Neural cell (in vitro differentiated cells): ENCODE measurements at regions not wholly inside any gene's neighbourhood (a gene's known extent, or its start where the extent isn't known, plus 50 kb on each side); places are given as distances from the start of the nearest gene placed in this dataset.

Source experiments
- H2AFZ ChIP-seq: fragments of 200-600, 300-800 bp; sonication (generic), shearing (Covaris generic); 2 replicates; pipeline ENCODE4 v1.6.0; 2014; ENCODE audit warnings: low read depth, mild to moderate bottlenecking, antibody characterized with exemption, low read length, moderate library complexity
- H3F3A ChIP-seq: fragments of 200-600 bp; shearing (Covaris generic); 2 replicates; pipeline ENCODE4 v1.6.1; 2016; ENCODE audit warnings: mild to moderate bottlenecking, moderate library complexity, mixed read lengths, antibody characterized with exemption, low read length; ENCODE audit not compliant: insufficient read depth, poor library complexity, severe bottlenecking
- H3K27ac ChIP-seq: fragments of 200-600, 300-800 bp; sonication (generic), shearing (Covaris generic); 2 replicates; pipeline ENCODE4 v1.5.1; 2014; ENCODE audit warnings: mild to moderate bottlenecking, low read length, moderate library complexity
- H3K27me3 ChIP-seq: fragments of 300-800, 200-600 bp; sonication (generic), shearing (Covaris generic); 2 replicates; pipeline ENCODE4 v1.6.0; 2014; ENCODE audit warnings: mild to moderate bottlenecking, low read depth, low read length, moderate library complexity; ENCODE audit not compliant: insufficient read depth
- H3K36me3 ChIP-seq: fragments of 300-800, 200-600 bp; sonication (generic), shearing (Covaris generic); 2 replicates; pipeline ENCODE4 v1.5.1; 2014; ENCODE audit warnings: mild to moderate bottlenecking, antibody characterized with exemption, low read length, moderate library complexity; ENCODE audit not compliant: insufficient read depth
- H3K4me2 ChIP-seq: fragments of 300-800, 200-600 bp; sonication (generic), shearing (Covaris generic); 2 replicates; pipeline ENCODE4 v1.6.0; 2014; ENCODE audit warnings: mild to moderate bottlenecking, low read length
- H3K4me3 ChIP-seq: fragments of 300-800, 200-600 bp; sonication (generic), shearing (Covaris generic); 2 replicates; pipeline ENCODE4 v1.5.1; 2014; ENCODE audit warnings: mild to moderate bottlenecking, low read length, moderate library complexity
- H3K79me2 ChIP-seq: fragments of 200-600 bp; shearing (Covaris generic); replicated peaks from 2 replicates; pipeline ENCODE4 v1.6.0; 2014; ENCODE audit warnings: mild to moderate bottlenecking, low read length, moderate library complexity; ENCODE audit not compliant: insufficient read depth
- H3K9ac ChIP-seq: fragments of 300-800, 200-600 bp; sonication (generic), shearing (Covaris generic); 2 replicates; pipeline ENCODE4 v1.6.1; 2016; ENCODE audit warnings: mild to moderate bottlenecking, low read length, mixed read lengths
- H3K9me2 ChIP-seq: fragments of 200-600 bp; shearing (Covaris generic); 2 replicates; pipeline ENCODE4 v1.6.1; 2016; ENCODE audit warnings: mild to moderate bottlenecking, low read length, mixed read lengths; ENCODE audit not compliant: insufficient read depth
- H3K9me3 ChIP-seq: fragments of 200-600, 300-800 bp; sonication (generic), shearing (Covaris generic); 2 replicates; pipeline ENCODE4 v1.6.1; 2016; ENCODE audit warnings: mild to moderate bottlenecking, mixed run types, low read length, moderate library complexity, mixed read lengths
- H4K20me1 ChIP-seq: fragments of 200-600 bp; shearing (Covaris generic); 2 replicates; pipeline ENCODE4 v1.6.1; 2016; ENCODE audit warnings: mild to moderate bottlenecking, mixed run types; ENCODE audit not compliant: insufficient read depth
- EZH2 ChIP-seq: fragments of 200-600, 300-800 bp; shearing (Covaris generic), sonication (generic); IDR thresholded peaks from 2 replicates; pipeline ENCODE4 v1.6.1; 2014; ENCODE audit warnings: antibody characterized with exemption, low read length, borderline replicate concordance, mild to moderate bottlenecking; ENCODE audit not compliant: insufficient read depth, poor library complexity, severe bottlenecking
- MXI1 ChIP-seq: fragments of 450-650 bp; conservative IDR thresholded peaks from 2 replicates; pipeline ENCODE4 v1.6.1; 2014; ENCODE audit warnings: antibody characterized with exemption, mild to moderate bottlenecking; ENCODE audit not compliant: poor library complexity, severe bottlenecking
- POLR2AphosphoS5 ChIP-seq: IDR thresholded peaks from 2 replicates; pipeline ENCODE4 v1.6.1; 2012
- RAD21 ChIP-seq: fragments of 450-650 bp; conservative IDR thresholded peaks from 2 replicates; pipeline ENCODE4 v1.6.1; 2014; ENCODE audit warnings: antibody characterized with exemption, mild to moderate bottlenecking, moderate library complexity
- SMC3 ChIP-seq: fragments of 450-650 bp; conservative IDR thresholded peaks from 2 replicates; pipeline ENCODE4 v1.6.1; 2014; ENCODE audit warnings: antibody characterized with exemption, mild to moderate bottlenecking, moderate library complexity; ENCODE audit not compliant: poor library complexity
- TAF1 ChIP-seq: IDR thresholded peaks from 2 replicates; pipeline ENCODE4 v1.6.1; 2012; ENCODE audit warnings: low read depth
- TF ChIP-seq, protein P1 (sequence below): IDR thresholded peaks from 2 replicates; pipeline ENCODE4 v1.6.1; 2012; ENCODE audit warnings: borderline replicate concordance
- TF ChIP-seq, protein P2 (sequence below): fragments of 450-650 bp; IDR thresholded peaks from 2 replicates; pipeline ENCODE4 v1.5.1; 2014; ENCODE audit warnings: antibody characterized with exemption, mild to moderate bottlenecking, moderate library complexity; ENCODE audit not compliant: poor library complexity, severe bottlenecking

DNA sequence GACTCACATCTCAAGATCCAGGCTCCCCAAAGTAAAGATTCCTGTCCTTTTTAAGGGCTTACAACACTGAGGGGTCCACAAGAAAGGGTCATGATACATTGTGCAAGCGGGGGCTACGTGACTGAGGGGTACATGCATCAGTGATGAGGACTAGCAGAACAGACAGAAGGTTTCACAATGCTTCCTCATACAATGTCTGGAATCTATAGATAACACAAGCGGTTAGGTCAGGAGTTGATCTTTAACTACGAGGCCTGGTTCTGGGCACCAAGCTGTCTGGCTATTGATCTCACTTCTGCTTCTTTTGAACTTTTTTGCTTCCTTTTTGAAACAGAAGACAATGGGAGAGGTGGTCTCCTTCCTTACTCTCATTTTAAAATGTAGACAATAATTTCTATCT lies 718.6 kb downstream of the AMY1C start:
- no peak overlapping the region for H3K4me3 ChIP-seq
- H3K27me3 ChIP-seq, result no peaks in the 10 kb centered on the region
- no peaks in the 10 kb centered on the region for H3F3A ChIP-seq
- no peaks in the 10 kb centered on the region for H4K20me1 ChIP-seq
- no peak overlapping the region for H2AFZ ChIP-seq
- TF ChIP-seq SMC3, result no peak
- TF ChIP-seq POLR2AphosphoS5, result no peak
- TF ChIP-seq EZH2, result no peak
- no peak for TF ChIP-seq MXI1
- H3K27ac ChIP-seq, result no peak overlapping the region
- no peak overlapping the region for H3K4me2 ChIP-seq
- peaks cover 3% of the 10 kb centered on the region for H3K9me3 ChIP-seq
- H3K79me2 ChIP-seq, result no peaks in the 10 kb centered on the region
- no peaks in the 10 kb centered on the region for H3K36me3 ChIP-seq
- H3K9ac ChIP-seq, result no peak overlapping the region
- H3K9me2 ChIP-seq, result no peaks in the 10 kb centered on the region

DNA sequence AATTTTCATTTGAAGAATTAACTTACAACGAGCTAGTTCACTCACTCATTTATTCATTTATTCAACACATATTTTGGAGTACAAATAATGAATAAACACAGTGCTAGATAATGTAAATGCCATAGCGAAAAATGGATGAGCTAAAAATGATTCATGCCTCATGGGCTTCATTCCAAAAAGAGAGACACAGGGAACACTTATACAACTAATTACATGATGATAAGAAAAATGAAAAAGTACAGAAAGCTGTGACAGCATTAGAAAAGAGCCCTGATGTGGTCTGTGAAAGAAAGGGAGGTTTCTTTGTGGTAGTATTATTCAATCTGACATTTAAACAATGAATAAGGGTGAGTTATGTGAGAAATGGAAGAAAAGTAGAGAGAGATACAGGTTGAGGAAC lies 726.4 kb downstream of the AMY1C start:
- Histone ChIP-seq H3K27me3 (no peaks in the 10 kb centered on the region), H3K4me3 (no peak overlapping the region), H3K9ac (no peak overlapping the region), H2AFZ (no peak overlapping the region), H3K4me2 (no peak overlapping the region), H3K9me3 (no peaks in the 10 kb centered on the region), H4K20me1 (no peaks in the 10 kb centered on the region), H3K9me2 (no peaks in the 10 kb centered on the region), H3K27ac (no peak overlapping the region), H3K79me2 (no peaks in the 10 kb centered on the region), H3F3A (no peaks in the 10 kb centered on the region), H3K36me3 (no peaks in the 10 kb centered on the region)
- TF ChIP-seq RAD21 (no peak), TAF1 (no peak)

DNA sequence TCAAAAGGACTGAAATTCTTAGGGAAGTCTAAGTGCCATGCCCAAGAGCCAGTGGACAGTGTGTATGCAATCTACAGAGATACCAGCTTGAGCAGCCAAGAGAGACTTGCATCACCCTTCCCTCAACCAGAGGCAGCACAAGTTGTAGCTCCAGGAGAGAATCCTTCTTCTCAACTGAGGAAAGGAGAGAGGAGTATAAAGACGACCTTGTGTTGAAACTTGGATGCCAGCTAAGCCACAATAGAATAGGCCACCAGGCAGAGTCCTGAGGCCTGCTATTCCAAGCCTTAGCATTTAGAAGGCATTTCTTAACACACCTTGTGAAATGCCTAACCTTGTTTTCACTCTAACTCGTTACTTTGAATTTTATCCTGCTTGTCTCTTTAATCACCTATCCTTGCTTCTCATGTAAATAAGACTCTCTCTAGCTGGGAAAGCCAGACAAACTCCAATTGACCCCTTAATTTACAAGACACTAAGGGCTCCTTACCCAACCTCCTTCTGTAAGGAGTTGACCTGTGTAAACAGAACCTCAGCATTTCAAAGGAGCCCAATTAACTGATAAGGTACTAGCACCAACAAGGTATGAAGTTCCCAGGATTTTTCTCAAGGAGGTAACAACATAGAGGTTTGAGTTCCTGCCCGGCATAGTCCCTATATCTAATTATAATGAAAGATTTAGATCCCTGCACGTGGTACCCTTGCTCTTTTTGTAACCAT lies 738.8 kb downstream of the AMY1C start:
- Histone ChIP-seq H3K4me2 (no peak overlapping the region), H3F3A (no peaks in the 10 kb centered on the region), H3K27ac (no peak overlapping the region), H4K20me1 (no peaks in the 10 kb centered on the region), H3K27me3 (no peaks in the 10 kb centered on the region), H3K79me2 (no peaks in the 10 kb centered on the region), H3K4me3 (no peak overlapping the region), H3K9me2 (no peaks in the 10 kb centered on the region), H2AFZ (no peak overlapping the region), H3K9me3 (no peaks in the 10 kb centered on the region), H3K36me3 (no peaks in the 10 kb centered on the region), H3K9ac (no peak overlapping the region)
- TF ChIP-seq, protein P1, sequence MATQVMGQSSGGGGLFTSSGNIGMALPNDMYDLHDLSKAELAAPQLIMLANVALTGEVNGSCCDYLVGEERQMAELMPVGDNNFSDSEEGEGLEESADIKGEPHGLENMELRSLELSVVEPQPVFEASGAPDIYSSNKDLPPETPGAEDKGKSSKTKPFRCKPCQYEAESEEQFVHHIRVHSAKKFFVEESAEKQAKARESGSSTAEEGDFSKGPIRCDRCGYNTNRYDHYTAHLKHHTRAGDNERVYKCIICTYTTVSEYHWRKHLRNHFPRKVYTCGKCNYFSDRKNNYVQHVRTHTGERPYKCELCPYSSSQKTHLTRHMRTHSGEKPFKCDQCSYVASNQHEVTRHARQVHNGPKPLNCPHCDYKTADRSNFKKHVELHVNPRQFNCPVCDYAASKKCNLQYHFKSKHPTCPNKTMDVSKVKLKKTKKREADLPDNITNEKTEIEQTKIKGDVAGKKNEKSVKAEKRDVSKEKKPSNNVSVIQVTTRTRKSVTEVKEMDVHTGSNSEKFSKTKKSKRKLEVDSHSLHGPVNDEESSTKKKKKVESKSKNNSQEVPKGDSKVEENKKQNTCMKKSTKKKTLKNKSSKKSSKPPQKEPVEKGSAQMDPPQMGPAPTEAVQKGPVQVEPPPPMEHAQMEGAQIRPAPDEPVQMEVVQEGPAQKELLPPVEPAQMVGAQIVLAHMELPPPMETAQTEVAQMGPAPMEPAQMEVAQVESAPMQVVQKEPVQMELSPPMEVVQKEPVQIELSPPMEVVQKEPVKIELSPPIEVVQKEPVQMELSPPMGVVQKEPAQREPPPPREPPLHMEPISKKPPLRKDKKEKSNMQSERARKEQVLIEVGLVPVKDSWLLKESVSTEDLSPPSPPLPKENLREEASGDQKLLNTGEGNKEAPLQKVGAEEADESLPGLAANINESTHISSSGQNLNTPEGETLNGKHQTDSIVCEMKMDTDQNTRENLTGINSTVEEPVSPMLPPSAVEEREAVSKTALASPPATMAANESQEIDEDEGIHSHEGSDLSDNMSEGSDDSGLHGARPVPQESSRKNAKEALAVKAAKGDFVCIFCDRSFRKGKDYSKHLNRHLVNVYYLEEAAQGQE, result no peak
- TF ChIP-seq EZH2 (no peak), RAD21 (no peak), TAF1 (no peak), MXI1 (no peak), POLR2AphosphoS5 (no peak)
- TF ChIP-seq, protein P2, sequence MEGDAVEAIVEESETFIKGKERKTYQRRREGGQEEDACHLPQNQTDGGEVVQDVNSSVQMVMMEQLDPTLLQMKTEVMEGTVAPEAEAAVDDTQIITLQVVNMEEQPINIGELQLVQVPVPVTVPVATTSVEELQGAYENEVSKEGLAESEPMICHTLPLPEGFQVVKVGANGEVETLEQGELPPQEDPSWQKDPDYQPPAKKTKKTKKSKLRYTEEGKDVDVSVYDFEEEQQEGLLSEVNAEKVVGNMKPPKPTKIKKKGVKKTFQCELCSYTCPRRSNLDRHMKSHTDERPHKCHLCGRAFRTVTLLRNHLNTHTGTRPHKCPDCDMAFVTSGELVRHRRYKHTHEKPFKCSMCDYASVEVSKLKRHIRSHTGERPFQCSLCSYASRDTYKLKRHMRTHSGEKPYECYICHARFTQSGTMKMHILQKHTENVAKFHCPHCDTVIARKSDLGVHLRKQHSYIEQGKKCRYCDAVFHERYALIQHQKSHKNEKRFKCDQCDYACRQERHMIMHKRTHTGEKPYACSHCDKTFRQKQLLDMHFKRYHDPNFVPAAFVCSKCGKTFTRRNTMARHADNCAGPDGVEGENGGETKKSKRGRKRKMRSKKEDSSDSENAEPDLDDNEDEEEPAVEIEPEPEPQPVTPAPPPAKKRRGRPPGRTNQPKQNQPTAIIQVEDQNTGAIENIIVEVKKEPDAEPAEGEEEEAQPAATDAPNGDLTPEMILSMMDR, result no peak
